Testis (tissue), 2 donors: ENCODE measurements at regions not wholly inside any gene's neighbourhood (a gene's known extent, or its start where the extent isn't known, plus 50 kb on each side); places are given as distances from the start of the nearest gene placed in this dataset.

ENCODE experiments used
- DNase-seq: peaks from one replicate; pipeline ENCODE4 v3.0.0-alpha.2; 2019
- H3K27ac ChIP-seq, 2 donors: fragments of 200-600 bp; sonication (generic); one replicate each; pipeline ENCODE4 v1.5.1; 2019
- H3K27me3 ChIP-seq: fragments of 200-600 bp; sonication (generic); one replicate; pipeline ENCODE4 v1.5.1; 2019
- H3K36me3 ChIP-seq: fragments of 200-600 bp; sonication (generic); one replicate; pipeline ENCODE4 v1.5.1; 2017; ENCODE audit warnings: low read depth; ENCODE audit errors: missing control alignments
- H3K4me1 ChIP-seq: fragments of 200-600 bp; sonication (generic); one replicate; pipeline ENCODE4 v1.5.1; 2019
- H3K4me3 ChIP-seq, 2 donors: fragments of 200-600 bp; sonication (generic); one replicate each; pipeline ENCODE4 v1.5.1; 2017 to 2019
- H3K9me3 ChIP-seq: fragments of 200-600 bp; sonication (generic); one replicate; pipeline ENCODE4 v1.5.1; 2017
- POLR2A ChIP-seq: fragments of 450-650 bp; IDR thresholded peaks from one replicate; pipeline ENCODE4 v1.6.1; 2017; ENCODE audit warnings: antibody characterized with exemption, mild to moderate bottlenecking, moderate library complexity
- WGBS, 2 donors: methylation state at CpG; one replicate each; pipeline ENCODE4 v1.1.5; 2018; 5-methylcytosine and 5-hydroxymethylcytosine counted together
- intact Hi-C: fragments of 100-400 bp; cut with DNase I; formaldehyde crosslinking; loops from one replicate; pipeline ENCODE4 v1.15.1; 2023; ENCODE audit warnings: low total_unique reads
- TF ChIP-seq, protein P1 (sequence below), 3 experiments: fragments of 450-650 bp in 2 of 3; fragments of 200-600 bp in 1 of 3; sonication (generic) in 1 of 3; IDR thresholded peaks; one replicate each; pipeline ENCODE4 v1.5.1; 2016 to 2019; ENCODE audit warnings: antibody characterized with exemption in 3 of 3, mild to moderate bottlenecking in 2 of 3, moderate library complexity in 1 of 3

DNA sequence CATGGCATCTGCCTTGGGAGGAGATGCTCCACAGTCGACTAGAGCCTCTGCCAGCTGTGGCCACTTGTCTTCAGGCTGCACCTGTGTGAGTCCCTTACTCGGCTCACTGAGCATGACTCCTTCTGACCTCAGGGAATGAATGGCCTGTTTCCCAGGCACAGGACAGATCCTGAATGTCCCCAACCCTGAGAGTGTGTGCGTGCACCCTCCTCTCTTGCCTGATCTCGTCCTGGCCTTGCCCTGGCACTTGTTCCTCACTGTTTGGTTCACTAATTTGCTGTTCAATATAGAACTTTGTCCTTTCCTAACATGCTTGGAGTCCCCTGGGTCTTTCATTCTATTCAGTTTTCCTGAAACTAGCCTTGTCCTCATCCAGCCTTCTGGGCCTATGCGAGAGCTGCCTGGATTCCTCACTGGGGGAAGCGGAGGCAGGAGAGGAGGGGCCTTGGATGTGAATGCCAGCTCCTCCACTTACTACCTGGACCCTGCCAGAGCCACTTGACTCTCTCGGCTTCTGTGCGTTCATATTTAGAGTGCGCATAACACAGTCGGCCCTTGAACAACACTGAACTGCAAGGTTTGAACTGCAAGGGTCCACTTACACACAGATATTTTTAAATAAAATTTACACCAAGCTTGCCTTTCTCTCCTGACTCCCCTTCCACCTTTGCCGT, 184.8 kb downstream of the ACKR3 start:
- H3K4me1 ChIP-seq = no peaks in the 10 kb centered on the region
- H3K27me3 ChIP-seq = no peaks in the 10 kb centered on the region
- WGBS, 2 donors = 92 to 94% methylated on average over 11 of the region's 11 CpGs

DNA sequence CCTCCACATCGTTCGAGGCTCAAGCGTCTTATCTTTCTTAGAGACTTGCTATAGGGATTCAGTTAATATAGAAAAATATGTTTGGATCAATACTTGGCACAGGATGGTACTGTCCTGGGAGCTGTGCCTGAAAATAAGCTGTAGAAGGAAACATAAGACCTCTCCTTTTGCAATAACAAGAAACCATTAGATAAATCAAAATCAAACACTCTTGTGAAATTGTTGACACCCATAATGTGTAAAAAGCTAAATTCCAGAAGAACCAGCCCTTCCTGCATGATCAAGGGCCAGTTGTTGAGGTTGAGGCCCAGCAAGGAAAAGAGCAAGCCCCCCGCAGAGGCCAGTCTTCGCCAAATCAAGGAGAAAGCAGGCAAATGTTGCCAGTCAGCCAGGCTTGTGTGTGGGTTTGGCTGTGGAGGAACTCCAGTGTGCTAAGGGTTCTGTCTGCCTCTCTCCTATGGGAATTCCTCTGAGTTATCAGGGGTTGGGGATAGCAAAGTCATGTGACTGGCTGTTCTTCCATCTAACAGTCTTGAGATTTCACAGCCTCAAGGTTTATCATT, 185.7 kb downstream of the ACKR3 start:
- DNase-seq = no peak
- TF ChIP-seq, protein P1, sequence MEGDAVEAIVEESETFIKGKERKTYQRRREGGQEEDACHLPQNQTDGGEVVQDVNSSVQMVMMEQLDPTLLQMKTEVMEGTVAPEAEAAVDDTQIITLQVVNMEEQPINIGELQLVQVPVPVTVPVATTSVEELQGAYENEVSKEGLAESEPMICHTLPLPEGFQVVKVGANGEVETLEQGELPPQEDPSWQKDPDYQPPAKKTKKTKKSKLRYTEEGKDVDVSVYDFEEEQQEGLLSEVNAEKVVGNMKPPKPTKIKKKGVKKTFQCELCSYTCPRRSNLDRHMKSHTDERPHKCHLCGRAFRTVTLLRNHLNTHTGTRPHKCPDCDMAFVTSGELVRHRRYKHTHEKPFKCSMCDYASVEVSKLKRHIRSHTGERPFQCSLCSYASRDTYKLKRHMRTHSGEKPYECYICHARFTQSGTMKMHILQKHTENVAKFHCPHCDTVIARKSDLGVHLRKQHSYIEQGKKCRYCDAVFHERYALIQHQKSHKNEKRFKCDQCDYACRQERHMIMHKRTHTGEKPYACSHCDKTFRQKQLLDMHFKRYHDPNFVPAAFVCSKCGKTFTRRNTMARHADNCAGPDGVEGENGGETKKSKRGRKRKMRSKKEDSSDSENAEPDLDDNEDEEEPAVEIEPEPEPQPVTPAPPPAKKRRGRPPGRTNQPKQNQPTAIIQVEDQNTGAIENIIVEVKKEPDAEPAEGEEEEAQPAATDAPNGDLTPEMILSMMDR (IDR thresholded peaks at IDR 0.05) = no peak
- no peak for TF ChIP-seq POLR2A
- no peaks in the 10 kb centered on the region for H3K9me3 ChIP-seq
- H3K36me3 ChIP-seq = no peaks in the 10 kb centered on the region
- no peaks in the 10 kb centered on the region for H3K4me1 ChIP-seq
- WGBS, 2 donors = 88 to 95% methylated on average over 5 of the region's 5 CpGs
- H3K27me3 ChIP-seq = no peaks in the 10 kb centered on the region
- no peak overlapping the region for H3K27ac ChIP-seq
- H3K4me3 ChIP-seq = no peak overlapping the region
- intact Hi-C loops = no loop called here

More for the DNA sequence above, 184.8 kb downstream of the ACKR3 start:
- H3K9me3 ChIP-seq = no peaks in the 10 kb centered on the region
- DNase-seq = no peak
- intact Hi-C loops = no loop called here
- TF ChIP-seq, protein P1 (IDR thresholded peaks at IDR 0.05) = no peak
- TF ChIP-seq POLR2A = no peak
- no peaks in the 10 kb centered on the region for H3K36me3 ChIP-seq
- no peak overlapping the region for H3K27ac ChIP-seq
- H3K4me3 ChIP-seq = no peak overlapping the region

DNA sequence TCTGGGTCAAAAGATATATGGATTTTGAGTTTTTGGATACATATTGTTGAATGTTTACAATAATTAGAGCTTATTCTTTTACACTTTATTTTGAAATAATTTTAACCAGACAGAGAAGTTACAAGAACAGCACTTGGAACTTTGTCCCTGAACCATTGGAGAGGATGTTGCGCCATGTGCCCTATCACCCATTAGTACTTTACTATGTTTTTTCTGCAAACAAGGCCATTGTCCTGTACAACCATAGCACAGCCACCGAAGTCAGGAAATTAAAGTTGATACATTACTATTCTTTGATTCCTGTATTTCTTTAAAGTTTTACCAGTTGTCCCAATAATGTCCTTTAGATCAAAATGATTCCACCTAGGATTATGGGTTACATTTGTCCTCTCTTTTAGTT, 188.8 kb downstream of the ACKR3 start:
- no peak for DNase-seq
- no peaks in the 10 kb centered on the region for H3K9me3 ChIP-seq
- H3K4me1 ChIP-seq = no peaks in the 10 kb centered on the region
- 92 to 98% methylated on average over 2 of the region's 2 CpGs for WGBS, 2 donors
- H3K27me3 ChIP-seq = no peaks in the 10 kb centered on the region
- no peaks in the 10 kb centered on the region for H3K36me3 ChIP-seq
- intact Hi-C loops = no loop called here
- no peak overlapping the region for H3K27ac ChIP-seq
- no peak overlapping the region for H3K4me3 ChIP-seq
- TF ChIP-seq POLR2A = no peak
- TF ChIP-seq, protein P1 (IDR thresholded peaks at IDR 0.05) = no peak

DNA sequence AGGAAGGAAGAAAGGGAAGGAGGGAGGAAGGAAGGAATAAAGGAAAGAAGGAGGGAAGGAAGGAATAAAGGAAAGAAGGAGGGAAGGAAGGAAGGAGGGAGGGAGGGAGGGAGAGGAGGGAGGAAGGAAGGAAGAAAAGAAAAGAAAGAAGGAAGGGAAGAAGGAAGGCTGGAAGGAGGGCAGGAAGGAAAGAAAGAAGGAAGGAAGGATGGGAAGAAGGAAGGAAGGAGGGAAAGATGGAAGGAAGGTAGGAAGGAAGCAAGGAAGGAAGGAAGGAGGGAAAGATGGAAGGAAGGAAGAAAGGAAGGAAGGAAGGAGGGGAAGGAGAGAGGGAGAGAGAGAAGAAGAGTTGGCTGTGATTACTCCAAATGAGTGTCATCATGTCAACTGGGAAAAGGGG, 190.6 kb downstream of the ACKR3 start:
- intact Hi-C loops = no loop called here
- no peaks in the 10 kb centered on the region for H3K27me3 ChIP-seq
- no peak for DNase-seq
- no peak overlapping the region for H3K27ac ChIP-seq
- H3K4me1 ChIP-seq = no peaks in the 10 kb centered on the region
- TF ChIP-seq, protein P1 (IDR thresholded peaks at IDR 0.05) = no peak
- no peak for TF ChIP-seq POLR2A
- no peak overlapping the region for H3K4me3 ChIP-seq
- no peaks in the 10 kb centered on the region for H3K36me3 ChIP-seq
- no peaks in the 10 kb centered on the region for H3K9me3 ChIP-seq

DNA sequence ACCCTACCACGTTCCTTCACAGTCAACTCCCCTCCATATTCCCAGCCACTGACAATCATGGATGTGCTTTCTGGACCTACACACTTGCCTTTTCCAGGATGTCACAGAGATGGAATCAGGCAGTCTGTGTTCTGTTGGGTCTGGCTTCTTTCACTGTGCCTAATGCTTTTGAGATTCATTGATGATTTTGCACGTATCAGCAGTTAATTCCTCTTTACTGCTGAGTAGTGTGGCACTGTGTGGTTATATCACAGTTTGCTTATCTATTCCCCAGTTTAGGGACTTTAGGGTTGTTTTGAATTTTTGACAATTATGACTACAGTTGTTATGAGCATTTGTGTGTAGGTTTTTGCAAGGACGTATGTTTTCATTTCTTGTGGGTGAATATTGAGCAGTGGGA, 191.7 kb downstream of the ACKR3 start:
- TF ChIP-seq, protein P1 (IDR thresholded peaks at IDR 0.05) = no peak
- TF ChIP-seq POLR2A = no peak
- WGBS, 2 donors = 95 to 96% methylated on average over 3 of the region's 3 CpGs
- Histone ChIP-seq H3K27me3 (no peaks in the 10 kb centered on the region), H3K27ac (no peak overlapping the region), H3K4me1 (no peaks in the 10 kb centered on the region), H3K36me3 (no peaks in the 10 kb centered on the region), H3K4me3 (no peak overlapping the region), H3K9me3 (no peaks in the 10 kb centered on the region)
- intact Hi-C loops = no loop called here
- no peak for DNase-seq
